NCI-H69 (cell line): ENCODE measurements at regions not wholly inside any gene's neighbourhood (a gene's known extent, or its start where the extent isn't known, plus 50 kb on each side); places are given as distances from the start of the nearest gene placed in this dataset.
"Not testable (repeated sequence)": the region's sequence is repeated elsewhere in the genome, so short reads cannot be mapped to it uniquely, and the experiment has no call there.

Experiments
- DNase-seq: peaks from one replicate; lab custom pipeline; 2025; lab: John Stamatoyannopoulos, UW

DNA sequence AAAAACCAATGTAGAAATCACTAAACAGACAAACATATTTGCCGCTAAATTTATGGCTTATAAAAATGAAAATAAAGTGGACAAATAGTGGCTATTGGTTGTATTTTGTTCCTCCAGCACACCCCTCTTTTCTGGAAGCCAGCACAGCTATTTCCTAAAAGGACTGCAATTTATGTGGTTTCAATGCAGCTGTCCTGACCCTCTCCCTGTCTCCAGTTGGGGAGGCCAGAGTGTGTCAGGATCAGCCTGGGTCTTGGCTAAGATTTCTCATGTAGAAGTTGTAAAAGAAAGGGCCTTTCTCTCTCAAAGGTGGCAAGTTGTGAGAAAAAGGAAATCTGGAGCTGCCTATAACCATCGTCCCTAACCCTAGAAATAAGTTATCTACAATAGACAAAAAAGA lies 165.6 kb downstream of the ALDH8A1 start:
- DNase-seq, result no peak

DNA sequence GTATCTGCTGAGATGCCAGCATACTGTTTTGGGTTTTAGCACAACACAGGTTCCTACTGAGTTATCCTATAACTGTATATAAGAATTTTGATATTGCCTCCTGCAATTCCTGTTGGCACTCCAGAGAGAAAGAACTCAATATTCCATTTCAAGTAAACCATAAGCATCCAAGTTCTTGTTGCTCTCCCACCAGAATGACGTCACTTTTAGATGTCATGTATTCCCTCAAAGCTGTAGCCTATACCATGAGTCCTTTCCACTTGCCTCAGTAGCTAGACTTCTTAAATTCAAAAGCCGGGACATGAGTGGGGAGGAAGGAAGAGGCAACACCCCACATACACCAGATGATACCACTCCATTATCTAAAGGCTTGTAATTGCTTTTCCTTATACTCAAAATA lies 171.5 kb downstream of the ALDH8A1 start:
- DNase-seq, result no peak

GRCh38 chr6:134774201-134774638 lies 175.7 kb downstream of the ALDH8A1 start:
- DNase-seq, result no peak

- no peak for DNase-seq
These were observed 177.1 kb downstream of the ALDH8A1 start for GRCh38 chr6:134772671-134773360.

DNA sequence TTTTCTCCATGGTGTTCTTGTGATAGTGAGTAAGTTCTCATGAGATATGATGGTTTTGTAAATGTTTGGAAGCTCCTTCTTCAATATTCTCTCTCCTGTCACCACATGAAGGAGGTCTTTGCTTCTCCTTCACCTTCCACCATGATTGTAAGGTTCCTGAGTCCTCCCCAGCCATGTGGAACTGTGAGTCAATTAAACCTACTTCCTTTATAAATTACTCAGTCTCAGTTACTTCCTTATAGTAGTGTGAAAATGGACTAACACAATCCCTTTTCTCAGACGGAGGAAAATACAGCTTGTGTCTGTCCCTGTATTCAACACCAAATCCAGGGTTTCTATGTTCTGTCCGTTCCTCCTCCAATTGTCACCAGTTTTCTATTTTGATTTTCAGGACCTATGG lies 181.0 kb downstream of the ALDH8A1 start:
- DNase-seq, result no peak

DNA sequence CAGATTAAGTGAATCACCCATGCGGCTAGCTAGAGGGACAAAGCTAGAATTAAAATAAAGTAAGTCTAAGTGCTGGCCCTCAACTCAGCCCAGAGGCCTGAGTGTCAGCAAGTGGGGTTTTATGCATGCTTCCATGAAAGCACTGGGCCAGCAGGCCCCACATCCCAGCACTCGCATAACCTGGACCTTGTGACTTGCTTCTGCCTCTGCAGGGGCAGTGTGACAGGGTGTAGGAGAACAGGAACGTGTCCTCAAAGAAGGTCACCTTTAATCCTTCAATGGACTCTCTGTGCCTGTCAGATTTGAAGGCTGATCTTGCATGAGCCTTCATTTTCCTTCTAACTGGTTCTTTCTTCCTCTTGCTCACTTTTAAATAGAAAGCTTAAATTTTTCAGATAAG lies 183.4 kb downstream of the ALDH8A1 start:
- no peak for DNase-seq

- DNase-seq, result no peak
These were observed 185.2 kb downstream of the ALDH8A1 start for GRCh38 chr6:134764741-134765140.

GRCh38 chr6:134763575-134763974 lies 186.3 kb downstream of the ALDH8A1 start:
- DNase-seq, result not testable (repeated sequence)

GRCh38 chr6:134758621-134759020 lies 191.3 kb downstream of the ALDH8A1 start:
- DNase-seq, result no peak

DNA sequence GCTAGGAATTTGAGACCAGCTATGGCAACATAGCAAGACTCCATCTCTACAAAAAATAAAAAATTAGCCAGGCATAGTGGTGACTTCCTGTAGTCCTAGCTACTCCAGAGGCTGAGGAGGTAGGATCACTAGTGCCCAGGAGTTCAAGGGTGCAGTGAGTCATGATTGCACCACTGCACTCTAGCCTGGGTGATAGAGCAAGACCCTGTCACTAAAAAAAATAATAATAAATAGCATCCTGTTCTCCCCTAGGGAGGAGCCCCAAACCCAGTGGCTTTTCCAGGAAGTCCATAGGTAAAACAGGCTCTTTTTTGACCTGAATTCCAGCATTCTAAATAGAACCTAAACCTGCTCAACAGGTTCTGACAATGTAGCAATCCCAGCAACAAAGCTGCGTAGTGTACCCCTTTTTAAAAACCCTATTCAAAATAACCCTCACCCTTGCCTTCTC lies 192.0 kb downstream of the ALDH8A1 start:
- no peak for DNase-seq

- no peak for DNase-seq
These were observed 193.4 kb downstream of the ALDH8A1 start for GRCh38 chr6:134756374-134757025.

DNA sequence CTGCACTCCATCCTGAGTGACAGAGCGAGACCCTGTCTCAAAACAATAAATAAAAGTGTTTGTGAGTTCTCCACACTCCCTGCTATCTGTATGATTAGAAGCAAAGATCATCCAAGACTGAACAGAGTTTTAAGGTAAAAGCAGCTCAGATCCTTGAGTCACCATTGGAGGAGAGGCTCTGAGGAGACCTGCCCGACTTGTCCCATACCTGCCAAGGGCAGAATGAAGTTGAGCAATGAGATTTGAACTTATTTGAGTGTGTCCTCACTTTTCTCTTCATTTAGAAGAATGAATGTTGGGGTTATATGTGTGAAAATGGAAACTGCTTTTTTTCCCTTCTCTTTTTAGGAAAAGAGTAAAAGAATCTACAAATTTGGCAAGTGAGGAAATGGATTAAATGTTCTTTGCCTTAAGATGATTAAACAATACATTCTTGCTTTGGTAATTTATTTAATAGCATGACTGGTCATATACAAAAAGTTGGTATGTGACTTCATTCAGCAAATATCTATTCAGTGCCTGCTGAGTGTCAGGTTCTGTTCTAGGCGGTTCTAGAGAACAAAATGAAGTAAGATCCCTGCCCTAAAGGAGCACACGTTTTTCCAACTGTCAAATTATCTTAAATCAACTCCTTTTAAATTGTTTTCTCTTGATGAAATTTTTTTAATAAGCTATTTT lies 195.7 kb downstream of the ALDH8A1 start:
- DNase-seq, result no peak

- DNase-seq, result no peak
These were observed 196.9 kb downstream of the ALDH8A1 start for GRCh38 chr6:134753001-134753400.

- DNase-seq, result no peak
These were observed 197.5 kb downstream of the ALDH8A1 start for GRCh38 chr6:134752445-134752844.

DNA sequence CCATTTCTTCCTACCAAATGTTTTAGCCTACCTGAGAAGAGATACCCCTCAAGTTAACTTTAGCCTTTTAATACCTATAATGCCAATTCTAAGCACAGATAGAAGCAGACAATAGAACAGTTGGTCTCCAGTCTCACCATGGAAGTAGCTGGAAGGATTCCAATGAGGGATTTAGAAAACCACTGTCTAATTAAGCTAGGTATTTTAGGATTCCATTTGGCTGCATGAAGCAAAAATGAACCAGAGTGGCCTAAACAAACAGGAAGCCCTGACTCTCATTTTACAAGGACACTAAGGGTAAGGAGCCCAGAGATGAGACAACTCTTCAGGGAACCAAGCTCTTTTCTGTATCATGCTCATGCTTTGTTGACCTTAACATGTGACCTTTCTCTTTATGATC lies 199.2 kb downstream of the ALDH8A1 start:
- DNase-seq, result peak; percentile 70

DNA sequence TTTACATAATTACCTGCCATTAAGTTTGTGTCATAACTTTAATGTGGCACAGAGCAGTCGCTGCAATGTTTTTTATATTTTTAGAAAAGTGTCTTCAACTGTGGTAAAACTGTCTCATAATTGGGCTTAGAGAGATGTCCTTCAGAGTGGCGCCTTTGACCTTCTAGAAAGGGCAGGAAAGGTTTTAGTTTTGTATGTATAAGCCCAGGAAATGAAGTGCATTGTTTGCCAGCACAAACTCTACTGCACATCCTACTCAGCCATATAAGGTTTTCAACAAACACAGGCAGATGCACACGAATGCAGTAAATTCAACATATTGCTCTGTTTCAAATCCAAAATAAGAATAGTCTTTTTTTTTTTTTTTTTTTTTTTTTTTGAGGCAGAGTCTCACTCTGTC lies 201.4 kb downstream of the ALDH8A1 start:
- DNase-seq, result no peak

DNA sequence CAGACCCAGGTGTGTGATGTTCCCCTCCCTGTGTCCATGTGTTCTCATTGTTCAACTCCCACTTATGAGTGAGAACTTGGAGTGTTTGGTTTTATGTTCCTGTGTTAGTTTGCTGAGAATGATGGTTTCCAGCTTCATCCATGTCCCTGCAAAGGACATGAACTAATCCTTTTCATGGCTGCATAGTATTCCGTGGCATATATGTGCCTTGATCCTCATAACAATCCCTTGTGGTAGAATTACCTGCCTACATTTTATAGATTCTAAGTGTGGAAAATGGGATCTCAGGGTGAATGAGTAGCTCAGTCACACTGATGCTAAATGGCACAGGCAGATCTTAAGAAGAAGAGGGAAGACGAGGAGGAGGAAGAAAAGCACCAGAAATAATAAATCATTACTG lies 202.7 kb downstream of the ALDH8A1 start:
- DNase-seq, result not testable (repeated sequence)

GRCh38 chr6:134746140-134746539 lies 203.8 kb downstream of the ALDH8A1 start:
- DNase-seq, result no peak

GRCh38 chr6:134745192-134745591 lies 204.7 kb downstream of the ALDH8A1 start:
- DNase-seq, result not testable (repeated sequence)

DNA sequence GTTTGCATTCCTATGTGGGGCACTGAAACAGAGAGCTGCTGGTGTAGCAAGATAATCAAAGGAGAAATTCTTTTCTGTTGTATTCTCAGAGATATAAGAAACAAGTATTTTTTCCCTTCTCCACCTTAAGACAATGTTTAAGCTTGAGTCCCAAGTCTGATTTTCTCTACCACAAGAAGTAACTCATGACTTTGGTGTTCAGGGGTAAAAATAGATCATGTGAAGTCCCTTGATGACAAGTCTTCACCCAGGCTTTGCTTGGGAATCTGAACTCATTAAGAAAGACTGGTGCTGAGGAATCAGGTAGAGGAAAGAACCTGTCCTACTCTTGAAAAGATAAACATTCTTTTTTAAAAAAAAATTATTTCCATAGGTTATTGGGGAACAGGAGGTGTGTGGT lies 205.6 kb downstream of the ALDH8A1 start:
- no peak for DNase-seq

- DNase-seq, result peak; percentile 15
These were observed 208.7 kb downstream of the ALDH8A1 start for GRCh38 chr6:134741200-134741536.

- no peak for DNase-seq
These were observed 209.3 kb downstream of the ALDH8A1 start for GRCh38 chr6:134740473-134741199.

GRCh38 chr6:134740027-134740373 lies 209.9 kb downstream of the ALDH8A1 start:
- DNase-seq, result peak; percentile 36
